ENCODE measurements at regions not wholly inside any gene's neighbourhood (a gene's known extent, or its start where the extent isn't known, plus 50 kb on each side); places are given as distances from the start of the nearest gene placed in this dataset.

GRCh38 chr3:176155012-176155411 is 1042.3 kb downstream of the TBL1XR1 start:
- TF ChIP-seq CTCF (IDR thresholded peaks at IDR 0.05): no peak
- ATAC-seq (no peak), DNase-seq (no peak)
- Histone ChIP-seq H3K27me3 (no peaks in the 10 kb centered on the region), H3K4me3 (no peak overlapping the region), H3K36me3 (no peaks in the 10 kb centered on the region), H3K4me1 (no peaks in the 10 kb centered on the region), H3K9me3 (peaks cover 0 to 22% (median 0%) of the 10 kb centered on the region in 11 donors), H3K27ac (no peak overlapping the region)
- intact Hi-C loops (cut with DNase I): no loop called here
- WGBS, 2 donors: 87 to 91% methylated on average over 6 of the region's 6 CpGs

GRCh38 chr3:176149567-176149966 is 1047.7 kb downstream of the TBL1XR1 start:
- no peak for ATAC-seq
- intact Hi-C loops (cut with DNase I): no loop called here
- no peaks in the 10 kb centered on the region for H3K27me3 ChIP-seq
- H3K4me1 ChIP-seq: no peaks in the 10 kb centered on the region
- TF ChIP-seq CTCF (IDR thresholded peaks at IDR 0.05): no peak
- no peak for DNase-seq
- H3K27ac ChIP-seq: no peak overlapping the region
- H3K9me3 ChIP-seq: no peaks in the 10 kb centered on the region
- no peaks in the 10 kb centered on the region for H3K36me3 ChIP-seq
- H3K4me3 ChIP-seq: no peak overlapping the region

- no peak for TF ChIP-seq CTCF (IDR thresholded peaks at IDR 0.05)
Measured at GRCh38 chr3:176147251-176147650, 1050.0 kb downstream of the TBL1XR1 start.

GRCh38 chr3:176141837-176142236 is 1055.4 kb downstream of the TBL1XR1 start:
- Histone ChIP-seq H3K9me3 (peaks cover 0 to 16% (median 0%) of the 10 kb centered on the region in 11 donors), H3K4me1 (no peaks in the 10 kb centered on the region), H3K27ac (no peak overlapping the region), H3K36me3 (no peaks in the 10 kb centered on the region), H3K4me3 (no peak overlapping the region), H3K27me3 (no peaks in the 10 kb centered on the region)
- 83 to 87% methylated on average over 1 of the region's 1 CpG for WGBS, 2 donors
- ATAC-seq (no peak), DNase-seq (no peak)
- intact Hi-C loops (cut with DNase I): no loop called here
- TF ChIP-seq CTCF (IDR thresholded peaks at IDR 0.05): no peak

More at GRCh38 chr3:176147251-176147650, 1050.0 kb downstream of the TBL1XR1 start:
- no peak for ATAC-seq
- no peak overlapping the region for H3K4me3 ChIP-seq
- 56 to 68% methylated on average over 1 of the region's 1 CpG for WGBS, 2 donors
- no peaks in the 10 kb centered on the region for H3K36me3 ChIP-seq
- no peaks in the 10 kb centered on the region for H3K27me3 ChIP-seq
- DNase-seq: no peak
- no peaks in the 10 kb centered on the region for H3K4me1 ChIP-seq
- H3K9me3 ChIP-seq: no peaks in the 10 kb centered on the region
- H3K27ac ChIP-seq: no peak overlapping the region
- intact Hi-C loops (cut with DNase I): no loop called here

- TF ChIP-seq CTCF (IDR thresholded peaks at IDR 0.05): no peak
- Histone ChIP-seq H3K9me3 (peaks cover 0 to 32% (median 0%) of the 10 kb centered on the region in 11 donors), H3K27ac (no peak overlapping the region), H3K4me1 (no peaks in the 10 kb centered on the region), H3K4me3 (no peak overlapping the region), H3K27me3 (no peaks in the 10 kb centered on the region), H3K36me3 (no peaks in the 10 kb centered on the region)
- ATAC-seq: no peak
- DNase-seq: no peak
- intact Hi-C loops (cut with DNase I): no loop called here
- 71 to 86% methylated on average over 2 of the region's 2 CpGs for WGBS, 2 donors
Measured at GRCh38 chr3:176120507-176120906, 1076.8 kb downstream of the TBL1XR1 start.

All from heart right ventricle (tissue), 16 donors.